GM23338 (cell line): ENCODE measurements at regions not wholly inside any gene's neighbourhood (a gene's known extent, or its start where the extent isn't known, plus 50 kb on each side); places are given as distances from the start of the nearest gene placed in this dataset.

Experiments used
- ATAC-seq: fragments of 200-7000 bp; cut with Tn5 transposase; 3 replicates; pipeline ENCODE4 v1.9.1; 2020
- DNase-seq: peaks from one replicate; pipeline ENCODE4 v3.0.0-alpha.2; 2015; ENCODE audit warnings: low spot score
- H2AFZ ChIP-seq: fragments of 200-600 bp; sonication (generic); 2 replicates; pipeline ENCODE4 v1.8.0; 2016; ENCODE audit warnings: antibody characterized with exemption, mild to moderate bottlenecking, moderate library complexity
- H3F3A ChIP-seq: fragments of 200-600 bp; sonication (generic); replicated peaks from 2 replicates; pipeline ENCODE4 v1.8.0; 2017; ENCODE audit warnings: antibody characterized with exemption, mixed run types, low read depth
- H3K27ac ChIP-seq: fragments of 200-600 bp; sonication (generic); 2 replicates; pipeline ENCODE4 v1.6.1; 2016; ENCODE audit warnings: low read depth
- H3K27me3 ChIP-seq: fragments of 200-600 bp; sonication (generic); 2 replicates; pipeline ENCODE4 v1.8.0; 2016; ENCODE audit warnings: mild to moderate bottlenecking, mixed run types, moderate library complexity; ENCODE audit not compliant: insufficient read depth
- H3K36me3 ChIP-seq: fragments of 200-600 bp; sonication (generic); 2 replicates; pipeline ENCODE4 v1.8.0; 2016; ENCODE audit warnings: mild to moderate bottlenecking; ENCODE audit not compliant: insufficient read depth
- H3K4me1 ChIP-seq: fragments of 200-600 bp; sonication (generic); 2 replicates; pipeline ENCODE4 v1.8.0; 2016; ENCODE audit warnings: mild to moderate bottlenecking, moderate library complexity; ENCODE audit not compliant: insufficient read depth
- H3K4me2 ChIP-seq: fragments of 200-600 bp; sonication (generic); 2 replicates; pipeline ENCODE4 v1.7.1; 2017; ENCODE audit warnings: mixed run types
- H3K4me3 ChIP-seq: fragments of 200-600 bp; sonication (generic); 2 replicates; pipeline ENCODE4 v1.6.1; 2016; ENCODE audit warnings: mixed run types
- H3K79me2 ChIP-seq: fragments of 200-600 bp; sonication (generic); replicated peaks from 2 replicates; pipeline ENCODE4 v1.8.0; 2017; ENCODE audit warnings: mild to moderate bottlenecking; ENCODE audit not compliant: insufficient read depth
- H3K9me2 ChIP-seq: fragments of 200-600 bp; sonication (generic); 2 replicates; pipeline ENCODE4 v1.8.0; 2017; ENCODE audit not compliant: insufficient read depth
- H4K20me1 ChIP-seq: fragments of 200-600 bp; sonication (generic); replicated peaks from 2 replicates; pipeline ENCODE4 v1.8.0; 2017; ENCODE audit warnings: mild to moderate bottlenecking; ENCODE audit not compliant: insufficient read depth
- H3K27ac Mint-ChIP-seq: 2 replicates; pipeline ENCODE4 v1.8.0; 2020; ENCODE audit warnings: inconsistent platforms, mild to moderate bottlenecking, moderate library complexity, mixed read lengths
- H3K27me3 Mint-ChIP-seq: 3 replicates; pipeline ENCODE4 v1.8.0; 2022; ENCODE audit warnings: low read depth, mild to moderate bottlenecking, moderate library complexity, mixed read lengths, inconsistent platforms; ENCODE audit not compliant: insufficient read depth, poor library complexity
- H3K36me3 Mint-ChIP-seq: 3 replicates; pipeline ENCODE4 v1.8.0; 2021; ENCODE audit warnings: low read depth, mild to moderate bottlenecking, inconsistent platforms, moderate library complexity, mixed read lengths
- H3K4me1 Mint-ChIP-seq: 3 replicates; pipeline ENCODE4 v1.8.0; 2020; ENCODE audit warnings: mild to moderate bottlenecking, inconsistent platforms, mixed read lengths
- H3K4me3 Mint-ChIP-seq: 3 replicates; pipeline ENCODE4 v1.8.0; 2021; ENCODE audit warnings: moderate library complexity, mild to moderate bottlenecking, inconsistent platforms, mixed read lengths
- H3K9me3 Mint-ChIP-seq: 3 replicates; pipeline ENCODE4 v1.8.0; 2020; ENCODE audit warnings: moderate library complexity, mild to moderate bottlenecking, inconsistent platforms, mixed read lengths
- CREB1 ChIP-seq: fragments of 250-450 bp; sonication (Bioruptor Pico); IDR thresholded peaks from 2 replicates; pipeline ENCODE4 v1.5.0; 2020; ENCODE audit warnings: low read depth, mild to moderate bottlenecking, moderate library complexity
- CTCF ChIP-seq, 2 experiments: fragments of 200-600 bp in 1 of 2; sonication (generic) in 1 of 2; conservative IDR thresholded peaks; 2 replicates each; pipeline versions ENCODE4 v1.5.1 to v1.6.1; 2016 to 2017; ENCODE audit warnings: antibody characterized with exemption in 2 of 2, low read depth in 2 of 2, mild to moderate bottlenecking in 2 of 2, moderate library complexity in 1 of 2
- ETS1 ChIP-seq: IDR thresholded peaks from 2 replicates; pipeline ENCODE4 v1.6.1; 2016; ENCODE audit warnings: antibody characterized with exemption
- EZH2phosphoT487 ChIP-seq: fragments of 200-600 bp; sonication (generic); IDR thresholded peaks from one replicate; pipeline ENCODE4 v1.8.1; 2018; ENCODE audit warnings: antibody characterized with exemption; ENCODE audit not compliant: unreplicated experiment
- JUNB ChIP-seq: IDR thresholded peaks from one replicate; pipeline ENCODE4 v1.6.1; 2016; ENCODE audit warnings: antibody characterized with exemption; ENCODE audit not compliant: unreplicated experiment
- NANOG ChIP-seq: IDR thresholded peaks from 2 replicates; pipeline ENCODE4 v1.6.1; 2016; ENCODE audit warnings: antibody characterized with exemption, borderline replicate concordance
- STAT1 ChIP-seq: IDR thresholded peaks from one replicate; pipeline ENCODE4 v1.6.1; 2016; ENCODE audit warnings: antibody characterized with exemption; ENCODE audit not compliant: unreplicated experiment
- ZNF114 ChIP-seq: fragments of 250-450 bp; sonication (Bioruptor Pico); IDR thresholded peaks from 2 replicates; pipeline ENCODE4 v1.5.0; 2020; ENCODE audit warnings: mild to moderate bottlenecking, moderate library complexity

GRCh38 chr1:193346085-193346484 is 159.7 kb upstream of the B3GALT2 start (continued):
- TF ChIP-seq CTCF (conservative IDR thresholded peaks at IDR 0.05; ENCODE audit: low read depth in 2 of 2): no peak

GRCh38 chr1:193342811-193343210 is 156.4 kb upstream of the B3GALT2 start:
- Histone ChIP-seq H3F3A (no peaks in the 10 kb centered on the region), H3K79me2 (no peaks in the 10 kb centered on the region), H3K4me2 (no peak overlapping the region), H2AFZ (no peak overlapping the region), H3K4me3 (no peak overlapping the region), H3K27me3 (no peaks in the 10 kb centered on the region), H3K4me1 (no peaks in the 10 kb centered on the region), H3K27ac (no peak overlapping the region), H3K36me3 (no peaks in the 10 kb centered on the region), H3K9me2 (no peaks in the 10 kb centered on the region; the same call in 1 of the 2 replicates), H4K20me1 (no peaks in the 10 kb centered on the region)
- TF ChIP-seq ETS1: no peak
- no peak for TF ChIP-seq ZNF114 (CRISPR knock-in tag)
- ATAC-seq (no peak), DNase-seq (no peak)
- H3K36me3 Mint-ChIP-seq: no peaks in the 10 kb centered on the region
- no peaks in the 10 kb centered on the region for H3K4me1 Mint-ChIP-seq
- H3K27me3 Mint-ChIP-seq: no peaks in the 10 kb centered on the region
- H3K4me3 Mint-ChIP-seq: no peak overlapping the region
- no peak overlapping the region for H3K27ac Mint-ChIP-seq
- H3K9me3 Mint-ChIP-seq: no peaks in the 10 kb centered on the region

- DNase-seq: no peak
- Mint-ChIP-seq H3K4me1 (peaks cover 2% of the 10 kb centered on the region; the same call in 1 of the 3 replicates), H3K27me3 (no peaks in the 10 kb centered on the region), H3K9me3 (no peaks in the 10 kb centered on the region), H3K27ac (no peak overlapping the region), H3K36me3 (no peaks in the 10 kb centered on the region), H3K4me3 (no peak overlapping the region)
- Histone ChIP-seq H3K27ac (no peak overlapping the region), H2AFZ (no peak overlapping the region), H3K4me3 (no peak overlapping the region), H3K27me3 (no peaks in the 10 kb centered on the region), H3K36me3 (no peaks in the 10 kb centered on the region), H3K9me2 (no peaks in the 10 kb centered on the region; the same call in 1 of the 2 replicates), H3K79me2 (no peaks in the 10 kb centered on the region), H3F3A (no peaks in the 10 kb centered on the region), H3K4me1 (no peaks in the 10 kb centered on the region), H3K4me2 (no peak overlapping the region), H4K20me1 (no peaks in the 10 kb centered on the region)
- no peak for ATAC-seq
- TF ChIP-seq NANOG: no peak
- no peak for TF ChIP-seq JUNB
- TF ChIP-seq CTCF (conservative IDR thresholded peaks at IDR 0.05; ENCODE audit: low read depth in 2 of 2): no peak
- TF ChIP-seq EZH2phosphoT487: no peak
- no peak for TF ChIP-seq STAT1
- TF ChIP-seq CREB1 (CRISPR knock-in tag): no peak
Observed at GRCh38 chr1:193340331-193340730, 153.9 kb upstream of the B3GALT2 start.
